PC-3 (cell line): ENCODE measurements at regions not wholly inside any gene's neighbourhood (a gene's known extent, or its start where the extent isn't known, plus 50 kb on each side); places are given as distances from the start of the nearest gene placed in this dataset.

ENCODE experiments used
- ATAC-seq: fragments of 200-7000 bp; cut with Tn5 transposase; 2 replicates; pipeline ENCODE4 v1.9.1; 2020; ENCODE audit warnings: mild to moderate bottlenecking, moderate library complexity
- BruUV-seq: library from RNA; stranded (reverse); fragments of 400-500 nt; replicated peaks from 2 replicates; lab custom pipeline; 2021; lab: Mats Ljungman, UMichigan
- CTCF ChIA-PET: fragments of 300-600 bp; sonication (Branson Sonifier 250); formaldehyde crosslinking; loops from one replicate; lab custom pipeline; 2022; ENCODE audit warnings: antibody characterized with exemption; lab: Charles Lee
- POLR2A ChIA-PET: fragments of 300-600 bp; sonication (Branson Sonifier 250); formaldehyde crosslinking; loops from one replicate; lab custom pipeline; 2022; ENCODE audit warnings: antibody characterized with exemption; ENCODE audit not compliant: unreplicated experiment; lab: Charles Lee
- DNase-seq: peaks from one replicate; pipeline ENCODE4 v3.0.0-alpha.2; 2015
- H2AFZ ChIP-seq: fragments of 300-600 bp; sonication (generic); 2 replicates; pipeline ENCODE4 v1.6.0; 2016; ENCODE audit warnings: antibody characterized with exemption, low read length
- H3F3A ChIP-seq: fragments of 300-600 bp; sonication (generic); one replicate; pipeline ENCODE4 v1.6.0; 2017; ENCODE audit warnings: antibody characterized with exemption, low read length, control low read depth, mild to moderate bottlenecking; ENCODE audit not compliant: unreplicated experiment
- H3K27ac ChIP-seq: fragments of 300-600 bp; sonication (generic); 2 replicates; pipeline ENCODE4 v1.5.1; 2016; ENCODE audit warnings: mild to moderate bottlenecking, low read length
- H3K27me3 ChIP-seq: fragments of 300-600 bp; sonication (generic); 2 replicates; pipeline ENCODE4 v1.6.1; 2016; ENCODE audit warnings: low read length, mixed read lengths
- H3K36me3 ChIP-seq: fragments of 300-600 bp; sonication (generic); 2 replicates; pipeline ENCODE4 v1.6.1; 2016; ENCODE audit warnings: low read depth, mixed run types, low read length, mixed read lengths
- H3K4me1 ChIP-seq: fragments of 300-600 bp; sonication (generic); 2 replicates; pipeline ENCODE4 v1.5.1; 2016; ENCODE audit warnings: low read length; ENCODE audit not compliant: insufficient read depth
- H3K4me2 ChIP-seq: fragments of 300-600 bp; sonication (generic); 2 replicates; pipeline ENCODE4 v1.6.0; 2016; ENCODE audit warnings: low read length
- H3K4me3 ChIP-seq: fragments of 300-600 bp; sonication (generic); 2 replicates; pipeline ENCODE4 v1.5.1; 2016; ENCODE audit warnings: mild to moderate bottlenecking, low read length, mixed read lengths
- H3K79me2 ChIP-seq: fragments of 300-600 bp; sonication (generic); 2 replicates; pipeline ENCODE4 v1.6.1; 2017; ENCODE audit warnings: low read length, mixed read lengths
- H3K9ac ChIP-seq: fragments of 300-600 bp; sonication (generic); 2 replicates; pipeline ENCODE4 v1.6.0; 2016; ENCODE audit warnings: mild to moderate bottlenecking, low read length
- H3K9me2 ChIP-seq: fragments of 300-600 bp; sonication (generic); replicated peaks from 2 replicates; pipeline ENCODE4 v1.6.1; 2016; ENCODE audit warnings: mixed run types, low read length, mixed read lengths
- H3K9me3 ChIP-seq: fragments of 300-600 bp; sonication (generic); 2 replicates; pipeline ENCODE4 v1.6.1; 2016; ENCODE audit warnings: low read length, mixed read lengths
- H4K20me1 ChIP-seq: fragments of 300-600 bp; sonication (generic); 2 replicates; pipeline ENCODE4 v1.6.1; 2016; ENCODE audit warnings: low read length, mixed read lengths
- CTCF ChIP-seq: fragments of 300-600 bp; sonication (generic); conservative IDR thresholded peaks from 2 replicates; pipeline ENCODE4 v1.5.1; 2017; ENCODE audit warnings: antibody characterized with exemption, low read depth, mild to moderate bottlenecking, low read length
- EZH2 ChIP-seq: fragments of 300-600 bp; sonication (generic); IDR thresholded peaks from one replicate; pipeline ENCODE4 v1.6.1; 2017; ENCODE audit warnings: antibody characterized with exemption, mild to moderate bottlenecking, low read length; ENCODE audit not compliant: unreplicated experiment
- EZH2phosphoT487 ChIP-seq: fragments of 300-600 bp; sonication (generic); IDR thresholded peaks from 2 replicates; pipeline ENCODE4 v1.6.1; 2018; ENCODE audit warnings: mild to moderate bottlenecking, antibody characterized with exemption, low read length, borderline replicate concordance
- intact Hi-C: fragments of 100-400 bp; cut with micrococcal nuclease; formaldehyde crosslinking; loops from 2 replicates; pipeline ENCODE4 v1.9.0; 2023

GRCh38 chr14:101235335-101236103 lies 325.8 kb upstream of the DIO3 start:
- BruUV-seq: no TSS peak
- TF ChIP-seq EZH2phosphoT487 (no peak), CTCF (peak; percentile 87)
- Histone ChIP-seq H4K20me1 (no peaks in the 10 kb centered on the region), H3K79me2 (no peaks in the 10 kb centered on the region), H3K4me1 (no peaks in the 10 kb centered on the region), H3K27me3 (no peaks in the 10 kb centered on the region), H3K9me3 (no peaks in the 10 kb centered on the region), H3K9ac (no peak overlapping the region), H3K27ac (no peak overlapping the region), H3K4me2 (no peak overlapping the region), H3K36me3 (no peaks in the 10 kb centered on the region), H2AFZ (no peak overlapping the region), H3F3A (no peaks in the 10 kb centered on the region), H3K4me3 (no peak overlapping the region), H3K9me2 (no peaks in the 10 kb centered on the region)
- intact Hi-C loops: loop anchor here (1.0 to 10.0 kb wide), 3 partner anchors 141 to 384 kb away; partner anchors contain the start of gene RTL1
- CTCF ChIA-PET: interaction anchor here (0.6 to 1.0 kb wide), 3 partner anchors 106 to 385 kb away, joined by 3 to 4 read pairs (median 3); no protein-coding TSS in a partner anchor
- POLR2A ChIA-PET: no interaction called here
- DNase-seq (peak; percentile 78), ATAC-seq (peak; percentile 96)

- POLR2A ChIA-PET: no interaction called here
- no peaks in the 10 kb centered on the region for H3F3A ChIP-seq
- no TSS peak for BruUV-seq
Measured at GRCh38 chr14:101236496-101237251, 324.6 kb upstream of the DIO3 start.

More at GRCh38 chr14:101236496-101237251, 324.6 kb upstream of the DIO3 start:
- no peaks in the 10 kb centered on the region for H3K27me3 ChIP-seq
- DNase-seq (no peak), ATAC-seq (no peak)
- H2AFZ ChIP-seq: no peak overlapping the region
- no peak overlapping the region for H3K4me3 ChIP-seq
- TF ChIP-seq EZH2phosphoT487: no peak
- TF ChIP-seq EZH2: no peak
- TF ChIP-seq CTCF: no peak
- H4K20me1 ChIP-seq: no peaks in the 10 kb centered on the region
- no peak overlapping the region for H3K9ac ChIP-seq
- H3K4me1 ChIP-seq: peaks cover 1% of the 10 kb centered on the region
- intact Hi-C loops: loop anchor here (10.0 kb wide), 1 partner anchor 142 kb away; no protein-coding TSS in a partner anchor
- no peak overlapping the region for H3K27ac ChIP-seq
- H3K9me2 ChIP-seq: no peaks in the 10 kb centered on the region
- no peaks in the 10 kb centered on the region for H3K79me2 ChIP-seq
- CTCF ChIA-PET: no interaction called here
- no peaks in the 10 kb centered on the region for H3K36me3 ChIP-seq
- H3K9me3 ChIP-seq: no peaks in the 10 kb centered on the region
- no peak overlapping the region for H3K4me2 ChIP-seq
